Stimulated activated CD4-positive, alpha-beta T cell treated with anti-CD3 and anti-CD28 coated beads, Interleukin-1b, Interleukin-23, amount 100 ng/mL, for 24 hours (primary cell): ENCODE measurements at regions not wholly inside any gene's neighbourhood (a gene's known extent, or its start where the extent isn't known, plus 50 kb on each side); places are given as distances from the start of the nearest gene placed in this dataset.

Experiments used
- DNase-seq, 4 experiments: peaks; one replicate each; pipeline ENCODE4 v3.0.0-alpha.2; 2020; ENCODE audit warnings: low read depth in 4 of 4, low spot score in 1 of 4

- DNase-seq, result no peak
Measured at GRCh38 chr15:31274496-31275330, 51.9 kb upstream of the KLF13 start.

- no peak for DNase-seq
Measured at GRCh38 chr15:31275331-31276262, 51.0 kb upstream of the KLF13 start.

GRCh38 chr15:31276596-31277298, 49.9 kb upstream of the KLF13 start:
- DNase-seq, result no peak
